Activated naive CD4-positive, alpha-beta T cell treated with anti-CD3 and anti-CD28 coated beads, Interleukin-2, amount 50 U/mL, for 72 hours (primary cell): ENCODE measurements at regions not wholly inside any gene's neighbourhood (a gene's known extent, or its start where the extent isn't known, plus 50 kb on each side); places are given as distances from the start of the nearest gene placed in this dataset.
"Not testable (repeated sequence)": the region's sequence is repeated elsewhere in the genome, so short reads cannot be mapped to it uniquely, and the experiment has no call there.

ENCODE experiments used
- ATAC-seq, 2 donors: fragments of 150-1000 bp; cut with Tn5 transposase; 2 replicates each; pipeline ENCODE4 v1.10.0; 2021; ENCODE audit warnings: mild to moderate bottlenecking in 2 of 2, moderate library complexity in 2 of 2
- DNase-seq, 2 donors: peaks; one replicate each; pipeline ENCODE4 v3.0.0; 2021 to 2022; ENCODE audit warnings: low spot score in 2 of 2
- H3K27ac Mint-ChIP-seq, 2 donors: one replicate each; pipeline ENCODE4 v1.8.0; 2022; ENCODE audit warnings: mild to moderate bottlenecking in 2 of 2, mixed read lengths in 2 of 2
- H3K36me3 Mint-ChIP-seq, 2 donors: one replicate each; pipeline ENCODE4 v1.8.0; 2022; ENCODE audit warnings: mixed read lengths in 2 of 2
- H3K9me3 Mint-ChIP-seq, 2 donors: one replicate each; pipeline ENCODE4 v1.8.0; 2022; ENCODE audit warnings: mixed read lengths in 2 of 2

GRCh38 chr5:17326600-17327037, 109.2 kb downstream of the BASP1 start:
- DNase-seq (no peak), ATAC-seq (no peak)
- no peak overlapping the region for H3K27ac Mint-ChIP-seq
- H3K36me3 Mint-ChIP-seq: no peaks in the 10 kb centered on the region
- H3K9me3 Mint-ChIP-seq: peaks cover 9 to 15% of the 10 kb centered on the region in 2 donors

DNA sequence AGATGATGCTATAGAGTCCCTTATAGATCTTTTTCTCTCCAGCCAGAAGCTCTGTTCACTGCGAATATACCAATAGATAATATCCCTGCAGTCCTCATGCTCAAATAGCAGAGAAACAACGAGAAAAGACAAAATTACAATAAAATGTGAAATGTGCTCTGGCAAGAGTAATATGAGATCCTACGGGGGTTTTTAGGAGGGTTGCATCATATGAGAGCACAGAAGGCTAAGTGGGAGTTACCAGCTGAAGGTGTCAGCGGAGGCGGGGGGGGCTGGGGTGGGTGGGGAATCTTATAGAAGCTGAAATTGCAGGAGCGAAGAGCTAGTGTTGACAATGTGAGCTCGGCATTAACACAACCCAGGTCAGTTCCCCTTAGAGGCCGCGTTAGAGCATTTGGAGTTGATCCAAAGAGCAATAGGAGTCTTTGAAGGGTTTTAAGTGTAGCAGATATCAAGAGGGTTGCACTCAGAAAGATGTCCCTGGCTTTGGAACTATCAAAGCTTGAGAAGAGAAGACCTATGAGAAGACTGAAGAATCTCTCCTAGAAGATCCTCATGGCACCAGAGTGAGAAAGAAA, 109.7 kb downstream of the BASP1 start:
- peaks cover 13 to 18% of the 10 kb centered on the region in 2 donors for H3K9me3 Mint-ChIP-seq
- no peak overlapping the region for H3K27ac Mint-ChIP-seq
- ATAC-seq: no peak
- no peak for DNase-seq
- H3K36me3 Mint-ChIP-seq: no peaks in the 10 kb centered on the region

DNA sequence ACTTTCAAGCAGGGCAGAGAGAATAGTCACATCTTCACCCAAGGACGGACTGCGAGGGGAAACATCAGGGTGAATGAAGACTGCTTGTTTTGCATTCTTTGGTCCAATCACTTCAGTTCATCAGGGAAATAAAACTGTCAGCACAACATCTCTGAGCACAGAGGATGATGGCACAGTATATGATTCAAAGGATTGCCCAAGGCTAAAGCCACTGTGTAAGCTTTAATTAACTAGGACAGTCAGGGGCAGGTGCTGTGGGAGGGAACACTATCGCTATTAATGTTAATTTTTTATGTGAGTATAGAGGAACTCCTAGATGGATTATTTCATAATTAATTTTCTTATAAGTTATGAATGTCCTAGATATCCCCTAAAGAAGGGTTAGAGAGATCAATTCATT, 112.1 kb downstream of the BASP1 start:
- DNase-seq (no peak), ATAC-seq (no peak)
- Mint-ChIP-seq H3K27ac (no peak overlapping the region), H3K36me3 (no peaks in the 10 kb centered on the region), H3K9me3 (peaks cover 16 to 24% of the 10 kb centered on the region in 2 donors)

DNA sequence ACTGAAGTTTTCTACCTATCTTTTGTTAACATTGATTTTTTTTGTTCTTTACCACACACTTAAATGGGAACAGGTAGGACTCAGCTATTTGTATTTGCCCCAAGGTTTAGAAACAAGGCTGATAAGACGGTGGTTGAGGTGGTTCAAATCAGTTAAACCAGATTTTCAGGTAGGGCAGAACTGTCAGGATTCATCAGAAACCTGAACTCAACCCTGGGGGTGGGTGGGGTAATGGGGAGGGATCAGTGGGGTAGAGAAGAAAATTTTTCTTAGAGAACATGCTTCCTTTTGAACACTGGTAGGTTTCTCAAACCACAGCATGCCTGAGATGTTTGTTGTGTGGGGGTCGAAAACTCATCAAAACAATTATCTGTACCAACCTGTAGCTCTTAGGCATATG, 113.0 kb downstream of the BASP1 start:
- Mint-ChIP-seq H3K27ac (no peak overlapping the region), H3K36me3 (no peaks in the 10 kb centered on the region), H3K9me3 (peaks cover 14 to 24% of the 10 kb centered on the region in 2 donors)
- ATAC-seq (no peak), DNase-seq (no peak)

DNA sequence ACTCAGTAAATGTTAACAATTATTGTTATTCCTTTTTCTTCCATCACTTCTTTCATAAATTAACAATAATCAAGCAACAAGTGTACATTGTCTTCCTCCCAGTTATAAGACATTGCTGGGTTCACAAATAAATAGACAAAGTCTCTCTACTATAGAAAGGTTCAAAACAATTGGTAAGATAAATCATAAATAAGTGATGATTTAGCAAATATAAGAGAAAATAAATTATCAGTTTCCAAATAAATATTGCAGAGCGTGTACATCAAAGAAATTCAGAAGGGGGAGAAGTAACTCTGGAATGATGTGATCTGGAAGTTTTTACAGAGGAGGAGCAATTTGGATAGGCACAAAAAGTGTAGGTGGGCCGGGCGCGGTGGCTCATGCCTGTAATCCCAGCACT, 114.2 kb downstream of the BASP1 start:
- ATAC-seq (no peak), DNase-seq (no peak)
- peaks cover 16 to 28% of the 10 kb centered on the region in 2 donors for H3K9me3 Mint-ChIP-seq

DNA sequence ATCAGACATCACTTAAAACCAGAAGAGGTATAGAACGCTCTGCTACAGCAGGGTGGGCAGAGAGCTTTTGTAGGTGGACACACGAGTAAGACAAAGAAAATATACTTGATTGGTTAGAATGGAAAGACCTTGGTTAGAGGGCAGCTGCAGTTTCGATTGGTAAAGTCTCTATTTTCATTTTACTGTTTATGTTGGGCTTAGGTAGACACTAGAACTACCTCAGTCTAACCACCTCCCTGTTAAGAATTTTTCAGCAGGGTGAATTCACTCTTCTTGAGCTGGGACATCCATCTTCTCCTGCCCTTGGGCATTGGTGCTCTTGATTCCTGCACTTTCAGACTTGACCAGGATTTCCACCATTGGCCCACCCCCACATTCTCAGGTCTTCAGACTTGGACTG, 116.3 kb downstream of the BASP1 start:
- peaks cover 22 to 27% of the 10 kb centered on the region in 2 donors for H3K9me3 Mint-ChIP-seq

More for the DNA sequence above, 114.2 kb downstream of the BASP1 start:
- Mint-ChIP-seq H3K36me3 (no peaks in the 10 kb centered on the region), H3K27ac (no peak overlapping the region)

DNA sequence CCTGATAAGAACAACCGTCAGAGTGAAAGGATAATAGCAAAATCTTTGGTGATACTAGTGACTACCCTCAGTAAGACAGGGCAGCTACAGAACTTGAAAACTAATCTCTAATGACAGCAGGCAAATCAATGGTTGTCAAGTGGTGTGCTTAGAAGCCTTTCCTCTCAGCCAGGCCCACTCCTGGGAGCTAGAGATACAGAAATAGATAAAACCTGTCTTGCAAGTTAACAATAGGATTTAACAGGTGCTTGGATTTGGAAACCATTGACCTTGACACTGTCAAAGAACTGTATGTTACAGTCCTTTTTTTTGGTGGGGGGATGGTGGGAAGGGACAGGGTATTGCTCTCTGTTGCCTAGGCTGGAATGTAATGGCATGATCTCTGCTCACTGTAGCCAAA, 118.6 kb downstream of the BASP1 start:
- DNase-seq (no peak), ATAC-seq (no peak)
- Mint-ChIP-seq H3K27ac (no peak overlapping the region), H3K36me3 (no peaks in the 10 kb centered on the region), H3K9me3 (peaks cover 23 to 25% of the 10 kb centered on the region in 2 donors)

More for the DNA sequence above, 116.3 kb downstream of the BASP1 start:
- no peak for ATAC-seq
- Mint-ChIP-seq H3K27ac (no peak overlapping the region), H3K36me3 (no peaks in the 10 kb centered on the region)
- no peak for DNase-seq

DNA sequence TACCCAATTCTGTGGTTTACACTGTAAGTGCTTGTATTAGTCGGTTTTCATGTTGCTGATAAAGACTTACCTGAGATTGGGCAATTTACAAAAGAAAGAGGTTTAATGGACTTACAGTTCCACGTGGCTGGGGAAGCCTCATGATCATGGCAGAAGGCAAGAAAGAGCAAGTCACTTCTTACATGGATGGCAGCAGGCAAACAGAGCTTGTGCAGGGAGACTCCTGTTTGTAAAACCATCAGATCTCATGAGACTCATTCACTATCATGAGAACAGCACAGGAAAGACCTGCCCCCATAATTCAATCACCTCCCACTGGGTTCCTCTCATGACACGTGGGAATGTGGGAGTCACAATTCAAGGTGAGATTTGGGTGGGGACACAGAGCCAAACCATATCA, 119.3 kb downstream of the BASP1 start:
- ATAC-seq, DNase-seq, H3K36me3 Mint-ChIP-seq, H3K27ac Mint-ChIP-seq: not testable (repeated sequence)
- H3K9me3 Mint-ChIP-seq: peaks cover 24 to 26% of the 10 kb centered on the region in 2 donors

DNA sequence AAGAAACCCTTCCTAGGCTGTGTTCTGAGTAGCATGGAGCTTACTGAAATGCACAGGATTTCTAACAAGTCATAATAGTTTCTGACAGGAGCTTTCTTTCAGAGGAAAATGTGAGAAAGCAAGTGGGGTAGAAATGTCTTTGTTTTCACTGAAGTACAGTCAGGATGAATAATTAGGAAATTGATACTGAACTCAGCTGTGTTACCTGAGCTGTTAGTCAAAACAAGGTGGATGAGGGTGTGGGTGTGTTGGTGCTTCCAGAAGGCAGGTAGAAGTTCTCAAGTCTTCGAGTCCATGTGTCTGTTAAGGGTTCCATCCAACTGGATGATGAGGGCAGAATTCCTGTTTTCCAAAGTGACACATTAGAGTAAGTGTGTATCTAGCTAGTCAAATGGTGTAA, 122.4 kb downstream of the BASP1 start:
- DNase-seq (no peak), ATAC-seq (no peak)
- Mint-ChIP-seq H3K36me3 (peaks cover 0 to 5% of the 10 kb centered on the region in 2 donors), H3K27ac (no peak overlapping the region), H3K9me3 (peaks cover 19 to 20% of the 10 kb centered on the region in 2 donors)

DNA sequence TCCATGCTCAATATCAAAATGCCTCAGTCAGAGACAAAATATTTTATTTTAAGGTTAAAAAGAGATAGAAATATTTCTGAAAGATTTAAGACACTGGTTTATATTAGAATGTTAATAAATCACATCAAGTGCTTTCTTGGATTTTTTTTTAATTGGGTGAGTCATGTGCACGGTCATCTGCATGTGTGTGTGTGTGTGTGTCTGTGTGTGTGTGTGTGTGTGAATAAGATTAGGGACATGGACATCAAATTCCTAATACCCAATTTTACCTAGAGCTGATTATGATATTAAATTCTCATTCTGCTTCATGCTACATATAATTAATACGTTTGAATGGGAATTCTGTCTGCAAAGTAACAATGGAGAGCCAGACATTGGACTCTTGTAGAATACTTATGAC, 122.9 kb downstream of the BASP1 start:
- DNase-seq: no peak
- Mint-ChIP-seq H3K27ac (no peak overlapping the region), H3K9me3 (peaks cover 23 to 25% of the 10 kb centered on the region in 2 donors), H3K36me3 (peaks cover 0 to 5% of the 10 kb centered on the region in 2 donors)
- no peak for ATAC-seq

DNA sequence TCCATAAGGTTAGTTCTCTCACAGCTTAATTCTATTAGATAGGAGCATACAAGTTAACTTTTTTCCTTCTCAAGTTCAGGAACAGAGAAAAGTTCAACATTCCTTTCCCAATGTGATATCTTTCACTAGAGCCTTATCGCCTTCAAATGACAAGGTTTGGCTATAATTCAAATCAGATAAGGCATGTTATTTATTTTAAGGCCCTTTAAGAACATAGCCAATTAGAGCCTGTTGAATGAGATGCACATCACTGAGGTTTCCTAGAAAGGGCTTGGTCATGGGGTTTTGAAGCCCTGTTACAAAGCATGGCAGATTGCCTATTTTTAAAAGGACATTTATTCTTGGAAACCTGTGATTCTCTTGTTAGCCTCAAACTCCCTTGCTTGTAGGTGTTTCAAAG, 123.4 kb downstream of the BASP1 start:
- ATAC-seq: no peak

DNA sequence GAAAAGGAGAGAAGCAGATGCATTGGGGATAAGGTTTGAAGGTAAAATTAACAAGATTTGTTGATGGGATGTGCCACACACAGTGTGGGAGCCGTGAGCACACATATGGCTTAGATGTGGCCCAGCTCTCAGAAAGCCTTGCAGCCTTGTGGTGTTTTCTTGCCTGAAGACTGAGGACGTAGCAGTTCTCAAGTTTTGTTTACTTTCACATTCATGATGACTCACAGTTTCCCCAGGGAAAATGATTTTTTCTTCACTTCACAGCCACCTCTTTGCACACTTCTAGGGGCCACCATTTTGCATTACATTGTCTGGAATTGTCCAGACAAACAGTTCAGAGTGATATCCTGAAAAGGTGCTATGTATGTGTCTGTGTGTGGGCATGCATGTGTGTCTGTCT, 126.2 kb downstream of the BASP1 start:
- H3K9me3 Mint-ChIP-seq: peaks cover 19 to 22% of the 10 kb centered on the region in 2 donors
- no peak for DNase-seq

More for the DNA sequence above, 123.4 kb downstream of the BASP1 start:
- DNase-seq: no peak
- Mint-ChIP-seq H3K36me3 (peaks cover 0 to 5% of the 10 kb centered on the region in 2 donors), H3K27ac (no peak overlapping the region), H3K9me3 (peaks cover 25 to 26% of the 10 kb centered on the region in 2 donors)

GRCh38 chr5:17346811-17347210, 129.4 kb downstream of the BASP1 start:
- no peak for DNase-seq
- H3K9me3 Mint-ChIP-seq: peaks cover 9 to 13% of the 10 kb centered on the region in 2 donors
- no peak for ATAC-seq
- H3K27ac Mint-ChIP-seq: no peak overlapping the region
- H3K36me3 Mint-ChIP-seq: no peaks in the 10 kb centered on the region

More for the DNA sequence above, 126.2 kb downstream of the BASP1 start:
- Mint-ChIP-seq H3K27ac (no peak overlapping the region), H3K36me3 (peaks cover 0 to 5% of the 10 kb centered on the region in 2 donors)
- no peak for ATAC-seq

DNA sequence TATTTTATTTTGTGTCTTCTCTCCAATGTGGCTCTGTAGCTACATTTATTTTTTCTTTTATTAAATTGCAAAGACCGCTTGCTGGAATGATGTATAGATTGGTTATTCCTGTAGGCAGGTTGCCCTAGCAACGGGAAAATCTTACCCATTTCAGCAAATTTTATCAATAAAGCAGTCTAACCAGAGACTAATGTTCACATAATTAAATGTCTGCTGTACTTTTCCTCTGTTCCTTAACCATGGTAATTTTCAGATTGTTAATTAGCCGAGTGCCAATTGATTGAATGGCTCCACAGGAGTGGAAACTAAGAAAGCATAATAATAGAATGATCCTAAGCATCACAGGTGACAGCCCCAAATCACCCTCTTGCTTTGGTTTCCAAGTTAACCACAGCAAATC, 134.8 kb downstream of the BASP1 start:
- Mint-ChIP-seq H3K36me3 (peaks cover 0 to 5% of the 10 kb centered on the region in 2 donors), H3K9me3 (peaks cover 0 to 11% of the 10 kb centered on the region in 2 donors), H3K27ac (no peak overlapping the region)
- ATAC-seq (no peak), DNase-seq (no peak)

DNA sequence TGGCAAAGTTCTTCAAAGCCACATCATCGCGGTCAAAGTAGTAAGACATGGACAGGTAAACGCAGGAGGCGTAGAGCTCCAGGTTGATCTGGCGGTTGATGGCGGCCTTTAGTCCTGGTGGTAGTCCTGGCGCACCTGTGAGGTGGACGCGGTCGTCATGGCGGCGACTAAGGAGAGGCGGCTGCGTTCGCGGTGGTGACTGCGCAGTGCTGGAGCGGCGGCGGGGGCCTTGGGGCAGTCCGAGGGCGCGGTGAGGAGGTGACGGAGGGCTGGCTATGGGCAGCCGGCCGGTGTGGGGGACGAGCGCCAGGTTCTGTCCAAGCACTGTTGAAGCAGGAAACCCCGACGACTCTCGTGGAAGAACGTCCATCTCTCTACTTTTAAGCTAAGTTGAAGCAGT, 136.8 kb downstream of the BASP1 start:
- peaks cover 0 to 5% of the 10 kb centered on the region in 2 donors for H3K36me3 Mint-ChIP-seq
- DNase-seq (no peak), ATAC-seq (no peak)
- no peak overlapping the region for H3K27ac Mint-ChIP-seq
- peaks cover 6 to 9% of the 10 kb centered on the region in 2 donors for H3K9me3 Mint-ChIP-seq

GRCh38 chr5:17355586-17356346, 138.3 kb downstream of the BASP1 start:
- H3K9me3 Mint-ChIP-seq: peaks cover 6 to 12% of the 10 kb centered on the region in 2 donors
- H3K36me3 Mint-ChIP-seq: peaks cover 0 to 5% of the 10 kb centered on the region in 2 donors
- H3K27ac Mint-ChIP-seq: no peak overlapping the region
- ATAC-seq: no peak
- DNase-seq: no peak

GRCh38 chr5:17356551-17356950, 139.1 kb downstream of the BASP1 start:
- Mint-ChIP-seq H3K36me3 (peaks cover 0 to 5% of the 10 kb centered on the region in 2 donors), H3K9me3 (peaks cover 6 to 15% of the 10 kb centered on the region in 2 donors), H3K27ac (no peak overlapping the region)
- DNase-seq (no peak), ATAC-seq (no peak)

GRCh38 chr5:17357504-17357903, 140.1 kb downstream of the BASP1 start:
- H3K27ac Mint-ChIP-seq: no peak overlapping the region
- ATAC-seq (no peak), DNase-seq (no peak)
- H3K9me3 Mint-ChIP-seq: peaks cover 8 to 17% of the 10 kb centered on the region in 2 donors
- H3K36me3 Mint-ChIP-seq: peaks cover 0 to 5% of the 10 kb centered on the region in 2 donors
